ENCODE measurements at regions not wholly inside any gene's neighbourhood (a gene's known extent, or its start where the extent isn't known, plus 50 kb on each side); places are given as distances from the start of the nearest gene placed in this dataset.

- H3K14ac ChIP-seq (ENCODE audit: insufficient read length): no peak overlapping the region
- no peak for DNase-seq (ENCODE audit: low read depth in 1 of 2, low spot score in 2 of 2)
- H2BK12ac ChIP-seq (ENCODE audit: low read depth, low read length): no peak overlapping the region
- H3K56ac ChIP-seq (replicated peaks; ENCODE audit: insufficient read length, low read depth, low read length): no peak overlapping the region
- no peak for FAIRE-seq
- no peak overlapping the region for H3K18ac ChIP-seq (ENCODE audit: extremely low read depth, low read length)
- no peaks in the 10 kb centered on the region for H3K79me2 ChIP-seq (ENCODE audit: control insufficient read depth in 1 of 2, insufficient read depth in 2 of 2, low read length in 2 of 2)
- H4K5ac ChIP-seq (ENCODE audit: insufficient read length, low read depth, low read length): no peak overlapping the region
- no peaks in the 10 kb centered on the region for H3K9me3 ChIP-seq (ENCODE audit: insufficient read depth in 2 of 2, low read depth in 1 of 2, low read length in 1 of 2)
- no peaks in the 10 kb centered on the region for H3K27me3 ChIP-seq (replicated peaks in 1 of 4; ENCODE audit: control insufficient read depth in 3 of 4, extremely low read depth in 1 of 4, insufficient read depth in 3 of 4, low read length in 3 of 4)
- H4K20me1 ChIP-seq (replicated peaks in 1 of 2; ENCODE audit: control insufficient read depth in 1 of 2, insufficient read depth in 2 of 2, low read length in 2 of 2): no peaks in the 10 kb centered on the region
- 98% methylated on average over 3 of the region's 3 CpGs; no CpG with 5 or more reads in 1 of the 2 experiments for WGBS, 2 experiments (ENCODE audit: extremely low coverage in 1 of 2, insufficient coverage in 1 of 2, insufficient read length in 1 of 2, insufficient replicate concordance in 2 of 2, low coverage in 1 of 2, low lambda C conversion rate in 2 of 2, missing lambda C conversion rate in 1 of 2)
- H2AK5ac ChIP-seq (ENCODE audit: low read depth, low read length): no peak overlapping the region
- no peak overlapping the region for H2BK120ac ChIP-seq (replicated peaks; ENCODE audit: low read depth, low read length)
- no peak overlapping the region for H2BK20ac ChIP-seq (ENCODE audit: low read length)
- no peak overlapping the region for H2BK15ac ChIP-seq (ENCODE audit: low read length)
- no peaks in the 10 kb centered on the region for H3K79me1 ChIP-seq (ENCODE audit: low read depth, low read length)
- no peak overlapping the region for H3K4me3 ChIP-seq (ENCODE audit: extremely low read depth in 1 of 4, insufficient read depth in 2 of 4, low read depth in 3 of 4, low read length in 4 of 4)
- POLR2A ChIA-PET (ENCODE audit: partially characterized antibody): no interaction called here
- no peaks in the 10 kb centered on the region for H3K36me3 ChIP-seq (ENCODE audit: control insufficient read depth in 2 of 4, insufficient read depth in 4 of 4, low read length in 3 of 4)
- no peak overlapping the region for H3K4me2 ChIP-seq (ENCODE audit: insufficient read depth in 1 of 2, low read depth in 2 of 2, low read length in 2 of 2)
- H3K23ac ChIP-seq (ENCODE audit: insufficient read length): no peak overlapping the region
- H4K91ac ChIP-seq (replicated peaks; ENCODE audit: insufficient read length, low read length): no peak overlapping the region
- no peak overlapping the region for H4K8ac ChIP-seq (ENCODE audit: extremely low read depth, insufficient read depth, low read length)
- no peak overlapping the region for H2BK5ac ChIP-seq (ENCODE audit: low read depth, low read length)
- H3K4ac ChIP-seq (replicated peaks; ENCODE audit: insufficient read length, low read depth, low read length): no peak overlapping the region
- no peak overlapping the region for H3K27ac ChIP-seq (ENCODE audit: low read depth, low read length)
- H3K23me2 ChIP-seq (ENCODE audit: low read depth, low read length): no peaks in the 10 kb centered on the region; the same call in 1 of the 2 replicates
- no peak overlapping the region for H2AFZ ChIP-seq (ENCODE audit: low read length)
- H3K4me1 ChIP-seq (replicated peaks in 1 of 4; ENCODE audit: control insufficient read depth in 3 of 4, insufficient read depth in 4 of 4, low read length in 3 of 4): no peaks in the 10 kb centered on the region
- CTCF ChIA-PET (ENCODE audit: partially characterized antibody): no interaction called here
- no peak overlapping the region for H3K9ac ChIP-seq (replicated peaks in 1 of 4; ENCODE audit: extremely low read depth in 1 of 4, low read depth in 3 of 4, low read length in 3 of 4)
- TF ChIP-seq EP300 (IDR thresholded peaks at IDR 0.05; ENCODE audit: borderline replicate concordance in 1 of 2, low read depth in 2 of 2, low read length in 2 of 2) (no peak), SIX5 (IDR thresholded peaks at IDR 0.05; ENCODE audit: low read depth, low read length) (no peak), SP4 (IDR thresholded peaks at IDR 0.05; ENCODE audit: low read length) (no peak), RAD21 (IDR thresholded peaks at IDR 0.05 in 1 of 2, conservative IDR thresholded peaks at IDR 0.05 in 1 of 2; ENCODE audit: low read depth in 2 of 2, low read length in 2 of 2) (no peak), CHD1 (IDR thresholded peaks at IDR 0.05; ENCODE audit: low read depth, low read length) (no peak), ATF3 (IDR thresholded peaks at IDR 0.05; ENCODE audit: insufficient read depth, low read depth, low read length) (no peak), SAP30 (IDR thresholded peaks at IDR 0.05; ENCODE audit: insufficient read depth, insufficient replicate concordance, low read length) (no peak), E2F6 (IDR thresholded peaks at IDR 0.05) (no peak), TAF1 (IDR thresholded peaks at IDR 0.05; ENCODE audit: low read depth, low read length) (no peak), JUN (IDR thresholded peaks at IDR 0.05; ENCODE audit: low read depth, low read length) (no peak), USF2 (IDR thresholded peaks at IDR 0.05; ENCODE audit: low read length) (no peak), SIRT6 (IDR thresholded peaks at IDR 0.05; ENCODE audit: low read length) (no peak)
These were observed 641.6 kb downstream of the HACE1 start for GRCh38 chr6:104218116-104218515.

All from H1 (cell line).